C4-2B (cell line): ENCODE measurements at regions not wholly inside any gene's neighbourhood (a gene's known extent, or its start where the extent isn't known, plus 50 kb on each side); places are given as distances from the start of the nearest gene placed in this dataset.

Experiments
- H3K27ac ChIP-seq: fragments of 450-650 bp; 2 replicates; pipeline ENCODE4 v1.5.1; 2017
- CTCF ChIP-seq: fragments of 450-650 bp; conservative IDR thresholded peaks from 2 replicates; pipeline ENCODE4 v1.5.1; 2017; ENCODE audit warnings: mild to moderate bottlenecking
- ZFX ChIP-seq: fragments of 450-650 bp; IDR thresholded peaks from 2 replicates; pipeline ENCODE4 v1.6.1; 2017

GRCh38 chr3:104742044-104742443 lies 624.7 kb upstream of the ALCAM start:
- no peak overlapping the region for H3K27ac ChIP-seq
- no peak for TF ChIP-seq CTCF
- TF ChIP-seq ZFX, result no peak

GRCh38 chr3:104745313-104745712 lies 621.4 kb upstream of the ALCAM start:
- TF ChIP-seq CTCF (no peak), ZFX (no peak)
- H3K27ac ChIP-seq, result no peak overlapping the region

GRCh38 chr3:104746056-104746455 lies 620.7 kb upstream of the ALCAM start:
- H3K27ac ChIP-seq, result no peak overlapping the region
- TF ChIP-seq CTCF, result no peak
- TF ChIP-seq ZFX, result no peak

- no peak overlapping the region for H3K27ac ChIP-seq
- TF ChIP-seq ZFX, result no peak
These were observed 616.1 kb upstream of the ALCAM start for GRCh38 chr3:104750581-104750980.

GRCh38 chr3:104755791-104756190 lies 610.9 kb upstream of the ALCAM start:
- TF ChIP-seq ZFX (no peak), CTCF (no peak)
- no peak overlapping the region for H3K27ac ChIP-seq

- no peak for TF ChIP-seq CTCF
- no peak for TF ChIP-seq ZFX
- no peak overlapping the region for H3K27ac ChIP-seq
These were observed 603.7 kb upstream of the ALCAM start for GRCh38 chr3:104763007-104763406.

GRCh38 chr3:104764496-104764895 lies 602.2 kb upstream of the ALCAM start:
- TF ChIP-seq ZFX, result no peak
- no peak for TF ChIP-seq CTCF
- H3K27ac ChIP-seq, result no peak overlapping the region

GRCh38 chr3:104768886-104769285 lies 597.8 kb upstream of the ALCAM start:
- no peak for TF ChIP-seq CTCF
- no peak for TF ChIP-seq ZFX
- H3K27ac ChIP-seq, result no peak overlapping the region
